ENCODE measurements at regions not wholly inside any gene's neighbourhood (a gene's known extent, or its start where the extent isn't known, plus 50 kb on each side); places are given as distances from the start of the nearest gene placed in this dataset.
"Not testable (repeated sequence)": the region's sequence is repeated elsewhere in the genome, so short reads cannot be mapped to it uniquely, and the experiment has no call there.

GRCh38 chr19:28701491-28701890 is 511.5 kb downstream of the UQCRFS1 start:
- Histone ChIP-seq H3K27ac (no peak overlapping the region), H3K4me1 (no peaks in the 10 kb centered on the region), H3K4me3 (no peak overlapping the region), H3K27me3 (peaks cover 5% of the 10 kb centered on the region), H3K9me3 (no peaks in the 10 kb centered on the region), H3K36me3 (no peaks in the 10 kb centered on the region)
- intact Hi-C loops (cut with DNase I): no loop called here
- no peak for TF ChIP-seq CTCF (IDR thresholded peaks at IDR 0.05)
- DNase-seq: no peak
- ATAC-seq: no peak

- ATAC-seq (no peak), DNase-seq (no peak)
- Histone ChIP-seq H3K27ac (no peak overlapping the region), H3K4me3 (no peak overlapping the region), H3K27me3 (peaks cover 5% of the 10 kb centered on the region), H3K4me1 (no peaks in the 10 kb centered on the region), H3K36me3 (no peaks in the 10 kb centered on the region), H3K9me3 (no peaks in the 10 kb centered on the region)
- no peak for TF ChIP-seq CTCF (IDR thresholded peaks at IDR 0.05)
- intact Hi-C loops (cut with DNase I): no loop called here
Observed at GRCh38 chr19:28700176-28700575, 512.8 kb downstream of the UQCRFS1 start.

- Histone ChIP-seq H3K27ac (no peak overlapping the region), H3K4me3 (no peak overlapping the region), H3K36me3 (no peaks in the 10 kb centered on the region), H3K4me1 (no peaks in the 10 kb centered on the region), H3K9me3 (no peaks in the 10 kb centered on the region), H3K27me3 (peaks cover 5% of the 10 kb centered on the region)
- intact Hi-C loops (cut with DNase I): no loop called here
- DNase-seq (no peak), ATAC-seq (no peak)
- TF ChIP-seq CTCF (IDR thresholded peaks at IDR 0.05): no peak
Observed at GRCh38 chr19:28697308-28697707, 515.6 kb downstream of the UQCRFS1 start.

- no peaks in the 10 kb centered on the region for H3K4me1 ChIP-seq
- H3K4me3 ChIP-seq: no peak overlapping the region
- TF ChIP-seq CTCF (IDR thresholded peaks at IDR 0.05): no peak
- H3K36me3 ChIP-seq: no peaks in the 10 kb centered on the region
- DNase-seq (no peak), ATAC-seq (no peak)
- H3K27me3 ChIP-seq: peaks cover 5% of the 10 kb centered on the region
- intact Hi-C loops (cut with DNase I): no loop called here
- H3K27ac ChIP-seq: no peak overlapping the region
- H3K9me3 ChIP-seq: no peaks in the 10 kb centered on the region
Observed at GRCh38 chr19:28694812-28695211, 518.1 kb downstream of the UQCRFS1 start.

- no peak overlapping the region for H3K4me3 ChIP-seq
- no peaks in the 10 kb centered on the region for H3K4me1 ChIP-seq
- no peaks in the 10 kb centered on the region for H3K9me3 ChIP-seq
- no peak for TF ChIP-seq CTCF (IDR thresholded peaks at IDR 0.05)
- no peak for DNase-seq
- no peak overlapping the region for H3K27ac ChIP-seq
- H3K36me3 ChIP-seq: no peaks in the 10 kb centered on the region
- no peaks in the 10 kb centered on the region for H3K27me3 ChIP-seq
- ATAC-seq: no peak
- intact Hi-C loops (cut with DNase I): no loop called here
Observed at GRCh38 chr19:28691683-28692082, 521.3 kb downstream of the UQCRFS1 start.

GRCh38 chr19:28689464-28689863 is 523.5 kb downstream of the UQCRFS1 start:
- ATAC-seq; H3K27me3 ChIP-seq; H3K36me3 ChIP-seq; H3K9me3 ChIP-seq; H3K27ac ChIP-seq; DNase-seq; H3K4me1 ChIP-seq; H3K4me3 ChIP-seq; intact Hi-C loops (cut with DNase I): not testable (repeated sequence)

All from upper lobe of right lung (tissue), 1 donor.